SKM-1 treated with dmso at 0.1 percent for 144 hours (cell line): ENCODE measurements at regions not wholly inside any gene's neighbourhood (a gene's known extent, or its start where the extent isn't known, plus 50 kb on each side); places are given as distances from the start of the nearest gene placed in this dataset.

Source experiments
- DNase-seq: peaks from one replicate; lab custom pipeline; 2025; ENCODE audit not compliant: unreplicated experiment; lab: John Stamatoyannopoulos, UW

GRCh38 chr3:117490716-117491115 is 781.1 kb downstream of the TUSC7 start:
- DNase-seq = peak; percentile 5

- DNase-seq = no peak
Observed at GRCh38 chr3:117495620-117496019, 786.0 kb downstream of the TUSC7 start.

GRCh38 chr3:117499189-117499870 is 789.8 kb downstream of the TUSC7 start:
- no peak for DNase-seq

- DNase-seq = no peak
Observed at GRCh38 chr3:117507958-117508357, 798.4 kb downstream of the TUSC7 start.

- no peak for DNase-seq
Observed at GRCh38 chr3:117509858-117510257, 800.3 kb downstream of the TUSC7 start.

DNA sequence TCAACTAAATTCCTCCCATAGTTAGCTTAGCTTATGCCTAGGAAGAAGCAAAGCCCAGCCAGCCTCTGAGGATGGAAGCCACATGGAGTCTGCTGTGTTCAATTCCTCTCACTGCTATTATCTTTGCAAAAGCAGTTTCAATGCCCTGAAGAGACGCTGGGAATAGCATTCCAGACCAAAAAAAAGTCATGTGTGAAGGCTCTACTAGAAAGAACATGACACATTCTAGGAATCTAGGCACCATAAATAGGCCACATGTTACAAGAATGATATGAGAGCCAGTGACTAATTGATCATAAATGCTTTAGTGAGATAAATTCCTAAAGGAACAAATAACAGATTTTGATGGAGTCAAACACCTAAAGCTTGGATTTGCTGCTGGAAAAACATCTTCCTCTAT is 800.8 kb downstream of the TUSC7 start:
- no peak for DNase-seq

- DNase-seq = no peak
Observed at GRCh38 chr3:117512975-117513374, 803.4 kb downstream of the TUSC7 start.

GRCh38 chr3:117515309-117515708 is 805.7 kb downstream of the TUSC7 start:
- no peak for DNase-seq

DNA sequence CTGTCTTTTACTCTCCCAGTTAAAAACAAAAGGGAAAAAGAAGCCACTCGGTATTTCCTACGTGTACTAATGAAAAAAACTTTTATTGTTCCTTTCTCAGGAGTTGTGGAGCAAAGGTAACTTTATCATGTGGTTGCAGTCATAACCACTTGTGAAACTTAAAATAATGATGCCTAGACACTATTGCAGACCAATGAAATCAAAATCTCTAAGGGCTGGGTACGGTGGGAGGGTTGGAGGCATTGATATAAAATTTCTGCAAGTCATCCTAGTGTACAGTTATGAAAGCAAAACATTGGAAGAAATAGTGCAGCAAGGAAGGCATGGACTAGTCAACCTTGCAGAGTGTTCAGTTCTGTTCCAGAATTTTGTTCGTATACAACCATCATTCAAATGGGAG is 808.8 kb downstream of the TUSC7 start:
- DNase-seq = no peak

DNA sequence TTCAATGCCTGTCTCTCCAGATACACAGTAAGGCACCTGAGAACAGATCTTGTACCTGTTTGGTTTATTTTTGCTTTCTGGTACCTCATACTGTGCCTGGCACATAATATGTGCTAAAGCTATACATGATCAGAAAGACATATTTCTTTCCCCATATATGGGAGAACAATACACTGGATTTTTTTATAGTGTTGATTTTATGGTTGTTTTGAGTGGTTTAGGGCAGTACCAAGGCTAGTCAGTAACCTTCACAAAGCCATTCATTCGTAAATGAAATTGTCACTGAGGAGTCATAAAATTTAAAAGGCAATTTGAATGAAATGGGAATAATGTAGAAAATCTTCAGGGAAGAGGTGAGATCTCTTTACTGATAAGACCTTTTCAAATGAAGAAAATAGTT is 810.2 kb downstream of the TUSC7 start:
- DNase-seq = no peak

DNA sequence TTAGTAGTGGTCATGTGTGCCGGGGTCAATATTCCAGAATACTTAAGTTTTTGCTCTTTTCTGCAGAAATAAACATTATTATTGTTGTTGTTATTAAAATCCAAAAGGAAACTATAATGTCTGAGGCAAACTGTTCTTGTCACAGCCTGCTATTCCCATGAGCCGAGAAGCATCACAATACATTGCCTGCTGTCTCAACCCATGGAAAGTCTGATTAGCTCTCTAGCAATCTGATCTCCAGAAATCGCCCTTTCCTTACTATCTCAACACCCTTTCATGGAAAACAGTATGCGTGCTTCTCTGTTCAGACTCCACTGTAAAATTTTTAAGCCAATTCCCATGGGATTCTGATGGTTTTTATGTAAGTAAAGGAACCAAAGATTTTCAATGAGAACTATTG is 811.0 kb downstream of the TUSC7 start:
- no peak for DNase-seq

GRCh38 chr3:117523418-117523817 is 813.8 kb downstream of the TUSC7 start:
- DNase-seq = no peak

GRCh38 chr3:117524890-117525289 is 815.3 kb downstream of the TUSC7 start:
- no peak for DNase-seq

DNA sequence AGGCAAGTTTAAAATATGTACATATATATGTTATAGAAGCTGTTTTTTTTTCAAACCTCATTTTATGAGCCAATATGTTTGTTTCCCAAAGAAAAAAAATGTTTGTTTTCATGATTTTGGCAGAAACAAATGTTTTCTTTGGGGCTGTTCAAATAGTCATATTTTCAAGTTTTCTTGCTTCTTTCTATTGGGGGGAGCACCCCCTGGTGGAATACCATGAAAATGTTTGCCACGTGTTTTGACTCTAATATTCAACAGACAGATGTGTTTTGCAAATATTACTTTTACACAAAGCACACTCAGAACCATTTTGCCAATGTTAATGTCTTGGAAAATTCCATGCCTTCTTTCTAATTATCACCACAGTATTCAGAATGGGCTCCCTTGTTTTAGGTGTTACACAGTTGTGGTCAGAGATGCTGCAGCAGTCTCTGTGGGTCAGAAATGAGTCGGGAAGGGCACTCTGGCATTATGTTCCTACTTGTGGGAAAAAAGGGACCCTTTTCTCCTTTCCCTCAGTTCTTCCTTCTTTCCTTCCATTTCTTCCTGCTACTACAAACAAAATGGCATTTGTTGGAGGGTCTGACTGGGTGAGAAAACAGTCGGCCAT is 817.0 kb downstream of the TUSC7 start:
- DNase-seq = peak; percentile 31

GRCh38 chr3:117527346-117527745 is 817.8 kb downstream of the TUSC7 start:
- no peak for DNase-seq

DNA sequence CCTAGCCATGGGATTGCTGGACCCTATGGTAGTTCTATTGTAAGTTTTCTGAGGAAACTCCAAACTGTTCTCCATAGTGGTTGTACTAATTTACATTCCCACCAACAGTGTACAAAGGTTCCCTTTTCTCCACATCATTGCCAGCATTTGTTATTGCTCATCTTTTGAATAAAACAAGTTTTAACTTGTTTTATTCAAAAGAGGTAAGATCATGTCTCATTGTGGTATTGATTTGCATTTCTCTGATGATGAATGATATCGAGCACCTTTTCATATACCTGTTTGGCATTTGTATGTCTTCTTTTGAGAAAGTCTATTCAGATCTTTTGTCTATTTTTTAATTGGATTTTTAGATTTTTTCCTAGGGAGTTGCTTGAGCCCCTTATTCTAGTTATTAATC is 819.1 kb downstream of the TUSC7 start:
- no peak for DNase-seq

DNA sequence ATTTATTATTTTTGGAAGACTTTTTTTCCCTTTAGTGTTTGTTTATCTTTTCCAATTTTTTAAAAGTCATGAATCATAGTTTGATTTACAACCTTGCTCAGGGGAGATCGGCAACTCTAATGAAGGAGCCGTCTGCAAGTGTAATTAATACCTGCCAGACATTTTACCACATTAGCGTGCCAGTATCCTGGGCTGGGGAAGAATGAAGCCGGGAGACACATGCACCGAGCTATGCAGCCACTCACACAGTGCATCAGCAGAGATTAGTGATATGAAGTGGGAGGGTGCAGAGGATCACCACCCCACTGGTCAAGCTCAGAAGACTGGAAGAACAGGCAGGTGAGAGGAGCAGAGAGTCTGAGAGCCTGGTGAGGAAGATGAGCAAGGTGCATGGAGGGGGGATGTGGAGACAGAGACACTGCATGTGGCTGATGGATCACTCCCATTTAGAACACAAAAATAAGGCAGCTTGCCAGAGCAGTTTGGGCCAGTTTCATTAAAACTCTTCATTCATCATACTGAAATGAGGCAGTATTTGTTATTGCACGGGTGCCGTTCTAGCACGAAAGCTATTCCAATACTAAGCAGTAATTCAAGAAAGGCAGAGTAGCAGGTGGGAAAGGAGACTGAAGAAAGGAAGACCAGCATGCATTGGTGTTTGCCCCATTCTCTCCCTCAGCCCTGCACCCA is 821.6 kb downstream of the TUSC7 start:
- DNase-seq = no peak

- no peak for DNase-seq
Observed at GRCh38 chr3:117532268-117532667, 822.7 kb downstream of the TUSC7 start.

DNA sequence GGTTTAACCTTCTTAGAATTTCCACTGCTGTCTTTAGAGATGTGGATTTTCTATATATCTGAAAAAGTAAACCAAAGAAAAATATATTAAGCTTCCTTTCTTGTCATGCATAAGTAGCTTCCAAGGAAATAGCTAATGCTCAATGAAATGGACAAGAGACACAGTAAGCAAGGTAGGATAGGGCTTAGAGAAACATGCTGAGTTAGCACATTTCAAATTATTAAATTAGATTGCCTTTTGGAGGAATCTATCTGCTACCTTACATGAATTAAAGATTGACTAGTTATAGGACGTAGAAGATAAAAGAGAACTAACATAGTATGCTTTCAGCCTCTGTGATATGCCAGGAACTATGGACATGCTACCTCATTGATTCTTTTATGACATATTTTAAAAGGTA is 824.6 kb downstream of the TUSC7 start:
- no peak for DNase-seq

DNA sequence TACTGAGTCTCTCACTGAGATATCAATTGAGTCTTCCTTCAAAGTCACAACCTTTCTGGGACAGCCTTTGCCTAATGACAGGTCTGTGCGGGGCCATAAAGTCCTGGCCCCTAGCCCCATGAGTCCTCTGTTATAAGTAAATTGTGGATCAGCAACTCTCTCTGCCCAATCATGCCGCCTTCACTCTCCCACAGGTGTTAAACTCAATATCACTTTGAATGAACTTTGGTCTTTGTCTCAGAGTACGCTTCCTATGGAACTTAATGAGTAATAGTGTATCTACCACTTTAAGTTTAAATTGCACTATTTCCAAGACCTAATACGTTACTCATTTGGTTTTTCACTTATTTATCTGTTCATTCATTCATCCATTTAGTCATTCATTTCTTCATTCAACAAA is 826.4 kb downstream of the TUSC7 start:
- no peak for DNase-seq

- DNase-seq = no peak
Observed at GRCh38 chr3:117537949-117538348, 828.4 kb downstream of the TUSC7 start.

DNA sequence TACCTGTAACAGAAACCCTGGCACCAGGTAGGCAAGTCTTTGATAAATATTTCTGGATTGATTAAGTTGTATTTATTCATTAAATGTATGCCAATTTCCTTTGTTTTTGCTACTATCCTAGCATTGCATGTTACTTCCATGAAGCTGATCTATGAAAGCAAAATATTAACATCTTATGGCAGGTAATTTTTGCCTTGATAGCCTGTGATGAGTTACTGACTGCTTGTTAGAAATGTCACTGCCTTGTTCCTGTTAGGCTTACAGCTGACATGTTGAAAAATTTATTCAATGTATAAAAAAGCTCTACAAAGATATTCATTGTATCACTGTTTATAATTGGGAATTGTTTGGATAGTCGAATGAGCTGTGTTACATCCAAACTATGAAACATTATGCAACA is 830.1 kb downstream of the TUSC7 start:
- DNase-seq = no peak
